ENCODE measurements at regions not wholly inside any gene's neighbourhood (a gene's known extent, or its start where the extent isn't known, plus 50 kb on each side); places are given as distances from the start of the nearest gene placed in this dataset.

DNA sequence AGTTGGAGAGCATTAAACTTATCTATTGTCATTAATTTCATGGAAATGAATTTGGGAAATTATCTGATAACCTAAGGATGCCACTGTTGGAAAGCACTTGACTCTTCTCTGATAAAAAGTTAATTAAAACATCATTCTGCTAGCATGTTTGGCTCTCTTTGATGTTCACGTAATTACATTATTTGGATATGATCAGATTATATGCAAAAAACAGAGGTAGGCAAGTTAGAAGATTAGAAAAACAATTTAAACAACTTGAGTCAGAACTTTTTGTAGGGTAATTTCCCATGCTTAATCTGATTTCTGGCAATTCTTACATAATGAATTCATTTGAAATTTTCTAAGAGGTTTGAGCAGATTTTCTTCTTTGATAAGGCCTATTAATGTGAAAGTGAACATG, 882.9 kb downstream of the TRAM1L1 start:
- DNase-seq = no peak
- Histone ChIP-seq H3K9ac (ENCODE audit: low read length) (no peak overlapping the region), H3K27ac (ENCODE audit: low read length) (no peak overlapping the region), H3K4me2 (ENCODE audit: low read depth, low read length) (no peak overlapping the region), H3K79me2 (ENCODE audit: low read length) (no peaks in the 10 kb centered on the region), H3K9me3 (replicated peaks; ENCODE audit: insufficient read depth, low read length) (no peaks in the 10 kb centered on the region), H3K36me3 (replicated peaks; ENCODE audit: insufficient read depth, low read length) (no peaks in the 10 kb centered on the region), H3K27me3 (replicated peaks; ENCODE audit: insufficient read depth, low read length) (no peaks in the 10 kb centered on the region), H4K20me1 (ENCODE audit: insufficient read depth, low read length) (no peaks in the 10 kb centered on the region), H3F3A (ENCODE audit: insufficient read depth, low read length) (no peaks in the 10 kb centered on the region), H3K9me2 (replicated peaks; ENCODE audit: insufficient read depth, low read length) (no peaks in the 10 kb centered on the region), H3K4me1 (ENCODE audit: low read length) (no peaks in the 10 kb centered on the region), H2AFZ (ENCODE audit: low read length) (no peak overlapping the region), H3K4me3 (ENCODE audit: low read length) (no peak overlapping the region)
- TF ChIP-seq EZH2phosphoT487 (IDR thresholded peaks at IDR 0.05; ENCODE audit: low read length) = no peak
- TF ChIP-seq EZH2 (optimal IDR thresholded peaks at IDR 0.05; ENCODE audit: low read depth, low read length) = no peak
- TF ChIP-seq, protein P1, sequence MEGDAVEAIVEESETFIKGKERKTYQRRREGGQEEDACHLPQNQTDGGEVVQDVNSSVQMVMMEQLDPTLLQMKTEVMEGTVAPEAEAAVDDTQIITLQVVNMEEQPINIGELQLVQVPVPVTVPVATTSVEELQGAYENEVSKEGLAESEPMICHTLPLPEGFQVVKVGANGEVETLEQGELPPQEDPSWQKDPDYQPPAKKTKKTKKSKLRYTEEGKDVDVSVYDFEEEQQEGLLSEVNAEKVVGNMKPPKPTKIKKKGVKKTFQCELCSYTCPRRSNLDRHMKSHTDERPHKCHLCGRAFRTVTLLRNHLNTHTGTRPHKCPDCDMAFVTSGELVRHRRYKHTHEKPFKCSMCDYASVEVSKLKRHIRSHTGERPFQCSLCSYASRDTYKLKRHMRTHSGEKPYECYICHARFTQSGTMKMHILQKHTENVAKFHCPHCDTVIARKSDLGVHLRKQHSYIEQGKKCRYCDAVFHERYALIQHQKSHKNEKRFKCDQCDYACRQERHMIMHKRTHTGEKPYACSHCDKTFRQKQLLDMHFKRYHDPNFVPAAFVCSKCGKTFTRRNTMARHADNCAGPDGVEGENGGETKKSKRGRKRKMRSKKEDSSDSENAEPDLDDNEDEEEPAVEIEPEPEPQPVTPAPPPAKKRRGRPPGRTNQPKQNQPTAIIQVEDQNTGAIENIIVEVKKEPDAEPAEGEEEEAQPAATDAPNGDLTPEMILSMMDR (IDR thresholded peaks at IDR 0.05; ENCODE audit: low read length) = no peak

DNA sequence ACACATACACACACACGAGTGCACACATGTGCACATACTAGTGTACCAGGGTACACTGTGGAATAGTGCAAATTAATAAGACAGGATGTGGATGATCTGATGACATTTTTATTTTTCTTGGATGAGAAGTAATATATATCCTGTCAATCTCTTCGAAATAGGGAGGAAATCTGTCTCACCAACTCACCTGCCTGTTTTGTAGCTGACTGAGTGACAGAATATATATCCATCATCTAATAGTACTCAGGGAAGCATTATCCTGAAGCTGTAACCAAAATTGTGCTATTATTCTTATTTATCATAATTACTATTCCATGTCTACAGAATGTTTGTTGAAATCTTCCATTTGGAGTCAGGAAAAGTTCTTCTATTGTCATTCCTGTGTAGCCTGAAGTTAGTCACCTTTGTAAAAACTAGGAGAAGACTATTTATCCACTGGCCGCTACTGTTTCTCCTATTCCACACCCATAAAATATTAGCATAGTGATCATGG, 888.0 kb downstream of the TRAM1L1 start:
- H3K4me2 ChIP-seq (ENCODE audit: low read depth, low read length) = no peak overlapping the region
- H3K9me2 ChIP-seq (replicated peaks; ENCODE audit: insufficient read depth, low read length) = no peaks in the 10 kb centered on the region
- H2AFZ ChIP-seq (ENCODE audit: low read length) = no peak overlapping the region
- no peaks in the 10 kb centered on the region for H3K4me1 ChIP-seq (ENCODE audit: low read length)
- H3K79me2 ChIP-seq (ENCODE audit: low read length) = no peaks in the 10 kb centered on the region
- H3K36me3 ChIP-seq (replicated peaks; ENCODE audit: insufficient read depth, low read length) = no peaks in the 10 kb centered on the region
- no peaks in the 10 kb centered on the region for H3K9me3 ChIP-seq (replicated peaks; ENCODE audit: insufficient read depth, low read length)
- H3K4me3 ChIP-seq (ENCODE audit: low read length) = no peak overlapping the region
- no peak overlapping the region for H3K9ac ChIP-seq (ENCODE audit: low read length)
- no peaks in the 10 kb centered on the region for H3K27me3 ChIP-seq (replicated peaks; ENCODE audit: insufficient read depth, low read length)
- no peak overlapping the region for H3K27ac ChIP-seq (ENCODE audit: low read length)
- DNase-seq = no peak
- no peak for TF ChIP-seq EZH2phosphoT487 (IDR thresholded peaks at IDR 0.05; ENCODE audit: low read length)
- TF ChIP-seq EZH2 (optimal IDR thresholded peaks at IDR 0.05; ENCODE audit: low read depth, low read length) = no peak
- TF ChIP-seq, protein P1 (IDR thresholded peaks at IDR 0.05; ENCODE audit: low read length) = no peak
- no peaks in the 10 kb centered on the region for H3F3A ChIP-seq (ENCODE audit: insufficient read depth, low read length)
- H4K20me1 ChIP-seq (ENCODE audit: insufficient read depth, low read length) = no peaks in the 10 kb centered on the region

DNA sequence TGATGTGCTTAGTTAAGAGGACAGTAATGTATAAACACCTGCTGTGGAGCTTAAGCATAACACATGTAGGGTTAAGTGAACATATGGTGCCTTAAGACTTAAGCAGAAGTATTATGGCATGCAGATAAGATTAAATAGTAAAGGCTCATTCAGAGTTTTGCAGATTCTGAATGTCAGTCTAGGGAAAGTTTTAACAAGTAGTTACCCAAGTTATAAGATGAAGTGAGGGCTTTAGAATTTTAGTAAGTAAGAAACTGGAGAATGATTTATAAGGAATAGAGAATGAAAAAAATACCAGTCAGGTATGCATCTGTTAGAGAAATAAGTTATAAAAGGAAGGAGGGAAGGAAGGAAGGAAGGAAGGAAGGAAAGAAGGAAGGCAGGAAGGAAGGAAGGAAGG, 902.1 kb downstream of the TRAM1L1 start:
- Histone ChIP-seq H4K20me1 (ENCODE audit: insufficient read depth, low read length) (no peaks in the 10 kb centered on the region), H3K9ac (ENCODE audit: low read length) (no peak overlapping the region), H3F3A (ENCODE audit: insufficient read depth, low read length) (no peaks in the 10 kb centered on the region), H3K4me1 (ENCODE audit: low read length) (no peaks in the 10 kb centered on the region), H3K27me3 (replicated peaks; ENCODE audit: insufficient read depth, low read length) (no peaks in the 10 kb centered on the region), H2AFZ (ENCODE audit: low read length) (no peak overlapping the region), H3K9me2 (replicated peaks; ENCODE audit: insufficient read depth, low read length) (no peaks in the 10 kb centered on the region), H3K36me3 (replicated peaks; ENCODE audit: insufficient read depth, low read length) (no peaks in the 10 kb centered on the region), H3K9me3 (replicated peaks; ENCODE audit: insufficient read depth, low read length) (no peaks in the 10 kb centered on the region), H3K4me3 (ENCODE audit: low read length) (no peak overlapping the region), H3K4me2 (ENCODE audit: low read depth, low read length) (no peak overlapping the region), H3K27ac (ENCODE audit: low read length) (no peak overlapping the region), H3K79me2 (ENCODE audit: low read length) (no peaks in the 10 kb centered on the region)
- TF ChIP-seq, protein P1 (IDR thresholded peaks at IDR 0.05; ENCODE audit: low read length) = no peak
- TF ChIP-seq EZH2 (optimal IDR thresholded peaks at IDR 0.05; ENCODE audit: low read depth, low read length) (no peak), EZH2phosphoT487 (IDR thresholded peaks at IDR 0.05; ENCODE audit: low read length) (no peak)
- DNase-seq = no peak

Data from MM.1S (cell line).